ENCODE measurements at regions not wholly inside any gene's neighbourhood (a gene's known extent, or its start where the extent isn't known, plus 50 kb on each side); places are given as distances from the start of the nearest gene placed in this dataset.

GRCh38 chr1:17995480-17995879 is 112.1 kb upstream of the IGSF21 start:
- TF ChIP-seq EZH2 (IDR thresholded peaks at IDR 0.05) = no peak
- no peak for TF ChIP-seq POLR2AphosphoS5 (IDR thresholded peaks at IDR 0.05; ENCODE audit: borderline replicate concordance, low read depth, low read length)
- TF ChIP-seq FOXP2 (optimal IDR thresholded peaks at IDR 0.05; ENCODE audit: control extremely low read depth, extremely low read length, insufficient read depth) = no peak
